HG03135 (cell line): ENCODE measurements at regions not wholly inside any gene's neighbourhood (a gene's known extent, or its start where the extent isn't known, plus 50 kb on each side); places are given as distances from the start of the nearest gene placed in this dataset.

Experiments used
- ATAC-seq: cut with Tn5 transposase; IDR thresholded peaks from one replicate; pipeline ENCODE4 v1.9.1; 2021; ENCODE audit warnings: mild to moderate bottlenecking, moderate library complexity; ENCODE audit not compliant: unreplicated experiment

DNA sequence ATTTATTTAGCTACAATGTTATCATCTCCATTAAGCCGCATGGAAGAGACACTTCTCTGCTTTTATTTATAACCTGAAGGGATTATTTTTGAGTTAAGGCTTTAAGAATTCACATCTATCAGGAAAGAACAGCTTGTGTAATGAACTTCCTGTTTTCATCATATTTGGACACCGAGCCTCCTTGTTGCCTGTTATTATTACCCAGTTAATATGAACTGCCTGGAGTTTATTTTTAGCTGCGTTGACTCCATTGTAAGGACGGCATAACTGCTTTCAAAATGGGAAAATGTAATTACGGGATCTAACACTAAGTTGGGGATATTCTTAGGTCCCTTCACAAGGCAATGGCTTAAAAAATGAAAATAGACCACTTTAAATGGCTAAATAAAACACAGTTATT, 89.0 kb upstream of the NR4A3 start:
- no peak for ATAC-seq

- ATAC-seq = no peak
Observed at GRCh38 chr9:99735041-99735440, 86.6 kb upstream of the NR4A3 start.

GRCh38 chr9:99736291-99736690, 85.4 kb upstream of the NR4A3 start:
- no peak for ATAC-seq

GRCh38 chr9:99737649-99738048, 84.0 kb upstream of the NR4A3 start:
- no peak for ATAC-seq

DNA sequence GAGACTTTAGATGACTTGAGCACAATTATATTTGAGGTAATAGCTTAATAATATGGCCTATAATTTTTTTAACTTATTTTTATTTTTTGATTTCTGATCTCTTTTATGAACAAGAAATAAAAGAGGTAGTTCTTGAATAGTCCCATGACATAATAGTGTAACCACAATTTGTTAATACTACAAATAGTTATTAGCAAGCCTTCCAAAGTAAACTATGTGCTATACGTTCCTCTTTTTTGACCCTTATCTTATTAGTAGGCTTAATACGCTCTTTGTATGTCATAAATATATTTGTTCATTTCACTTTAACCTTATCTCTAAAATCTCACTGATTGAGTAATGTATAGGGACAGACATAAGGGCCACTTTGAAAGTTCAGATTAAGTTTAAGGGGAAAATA, 78.7 kb upstream of the NR4A3 start:
- no peak for ATAC-seq

DNA sequence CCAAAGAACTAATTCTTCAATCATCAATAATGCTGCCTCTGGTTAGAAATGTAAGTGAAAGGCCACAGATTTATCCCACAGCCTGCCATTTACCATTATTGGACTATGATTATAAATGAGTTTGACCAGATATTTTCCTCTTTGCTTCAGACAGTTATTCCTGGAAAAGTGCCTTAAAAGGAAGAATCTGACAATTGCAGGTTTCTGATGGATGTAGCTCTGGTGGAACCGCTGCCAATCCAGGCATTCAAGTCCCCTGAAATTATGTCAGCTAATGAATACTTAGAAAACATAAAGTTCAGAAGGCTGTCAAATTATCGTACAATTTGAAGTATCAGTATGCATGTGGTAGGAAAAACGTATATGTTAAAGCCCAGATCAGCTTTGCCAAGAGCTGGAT, 78.2 kb upstream of the NR4A3 start:
- ATAC-seq = no peak

GRCh38 chr9:99744132-99744531, 77.6 kb upstream of the NR4A3 start:
- no peak for ATAC-seq

DNA sequence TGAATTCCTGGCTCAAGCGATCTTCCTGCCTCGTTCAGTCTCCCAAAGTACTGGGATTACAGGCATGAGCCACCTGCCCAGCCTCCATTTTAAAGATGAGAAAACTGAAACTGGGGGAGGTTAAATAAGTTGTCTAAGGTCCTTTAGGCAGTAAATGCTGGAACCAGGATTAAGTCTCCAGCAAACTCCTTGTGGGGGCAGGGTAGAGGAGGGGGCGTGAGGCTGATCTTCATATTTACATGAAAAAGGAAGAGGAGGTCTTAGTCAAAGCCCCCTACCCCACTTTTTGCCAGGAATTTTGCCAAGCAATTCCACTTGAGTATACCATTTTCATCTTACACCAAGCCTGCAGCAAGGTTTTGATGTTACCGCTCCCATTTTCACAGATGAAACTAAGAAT, 76.6 kb upstream of the NR4A3 start:
- no peak for ATAC-seq

DNA sequence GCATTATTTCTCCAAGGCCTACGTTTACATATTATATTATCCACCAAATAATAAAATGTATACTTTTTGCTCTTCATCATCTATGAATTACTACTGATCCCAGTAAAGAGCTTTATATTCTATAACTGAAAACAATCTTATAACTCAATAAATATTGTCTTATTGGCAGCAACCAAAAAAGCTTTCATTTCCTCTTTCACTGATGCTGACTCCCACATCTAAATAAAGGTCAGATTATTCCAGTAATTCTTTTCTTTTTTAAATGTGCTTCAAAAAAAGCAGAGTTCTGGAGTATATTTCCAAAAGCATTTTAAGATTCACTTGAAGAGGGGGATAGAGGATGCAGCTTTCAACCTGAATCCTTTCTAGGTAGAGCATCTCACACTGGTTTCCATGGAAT, 75.3 kb upstream of the NR4A3 start:
- no peak for ATAC-seq

- no peak for ATAC-seq
Observed at GRCh38 chr9:99748266-99748665, 73.4 kb upstream of the NR4A3 start.

DNA sequence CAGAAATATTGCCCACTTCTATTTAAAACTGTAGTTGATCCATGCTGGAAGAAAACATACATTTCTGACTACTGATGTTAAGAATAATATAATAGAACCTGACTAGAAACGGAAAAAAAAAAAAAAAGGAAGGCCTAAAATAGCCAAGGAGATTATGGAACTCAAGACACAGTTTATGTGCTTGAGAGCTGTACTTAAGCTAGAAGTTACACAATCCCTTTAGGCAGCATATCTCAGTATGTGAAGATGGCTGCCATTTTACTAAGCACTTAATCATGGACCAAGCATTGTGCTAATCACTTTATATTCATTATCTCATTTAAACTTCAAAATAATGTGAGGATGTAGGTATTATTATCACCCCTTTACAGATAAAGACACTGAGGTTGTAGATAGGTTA, 73.0 kb upstream of the NR4A3 start:
- ATAC-seq = no peak

GRCh38 chr9:99749641-99750040, 72.0 kb upstream of the NR4A3 start:
- no peak for ATAC-seq

- ATAC-seq = no peak
Observed at GRCh38 chr9:99750526-99750925, 71.2 kb upstream of the NR4A3 start.

DNA sequence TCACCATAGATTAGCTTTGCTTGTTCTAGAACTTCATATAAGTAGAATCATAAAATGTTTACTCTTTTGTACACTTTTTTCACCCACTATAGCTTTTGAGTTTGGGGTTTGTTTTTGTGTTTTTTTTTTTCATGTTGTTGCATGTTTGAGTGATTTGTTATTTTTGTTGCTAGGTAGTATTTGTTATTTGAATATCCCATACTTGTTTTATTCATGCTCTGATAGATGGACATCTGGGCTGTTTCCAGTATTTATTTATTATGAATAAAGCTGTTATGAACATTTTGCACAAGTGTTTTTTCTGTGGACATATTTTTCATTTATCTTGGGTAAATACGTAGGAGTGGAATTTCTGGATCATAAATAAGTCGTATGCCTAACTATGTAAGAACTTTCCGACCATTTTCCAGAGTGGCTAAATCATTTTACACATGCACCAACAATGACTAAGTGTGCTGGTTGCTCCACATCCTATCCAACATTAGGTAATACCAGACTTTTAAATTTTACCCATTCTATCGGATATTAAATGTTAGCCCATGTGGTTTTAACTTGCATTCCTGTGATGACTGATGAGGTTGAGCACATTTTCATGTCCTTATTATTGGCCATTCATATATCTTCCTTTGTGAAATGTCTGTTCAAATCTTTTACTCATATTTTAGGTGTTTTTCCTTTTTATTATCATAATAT, 69.1 kb upstream of the NR4A3 start:
- ATAC-seq = no peak

DNA sequence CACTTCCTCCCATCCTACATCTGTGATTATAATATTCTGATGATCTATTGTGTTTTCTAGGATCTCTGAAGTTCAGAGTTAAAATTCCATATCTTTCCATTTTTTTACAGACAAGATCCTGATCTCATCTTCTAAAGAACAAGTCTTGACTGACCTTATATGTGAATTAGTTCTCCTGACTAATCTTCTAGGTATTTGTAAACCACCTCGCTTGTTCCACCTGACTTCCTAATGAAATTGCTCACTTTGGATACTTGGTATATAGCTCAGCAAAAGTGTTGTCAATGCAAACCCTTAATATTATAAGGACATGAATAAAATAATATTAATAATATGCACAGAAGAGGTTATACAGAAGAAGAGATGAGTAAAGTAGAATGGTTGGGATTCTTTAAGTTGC, 68.2 kb upstream of the NR4A3 start:
- ATAC-seq = no peak

DNA sequence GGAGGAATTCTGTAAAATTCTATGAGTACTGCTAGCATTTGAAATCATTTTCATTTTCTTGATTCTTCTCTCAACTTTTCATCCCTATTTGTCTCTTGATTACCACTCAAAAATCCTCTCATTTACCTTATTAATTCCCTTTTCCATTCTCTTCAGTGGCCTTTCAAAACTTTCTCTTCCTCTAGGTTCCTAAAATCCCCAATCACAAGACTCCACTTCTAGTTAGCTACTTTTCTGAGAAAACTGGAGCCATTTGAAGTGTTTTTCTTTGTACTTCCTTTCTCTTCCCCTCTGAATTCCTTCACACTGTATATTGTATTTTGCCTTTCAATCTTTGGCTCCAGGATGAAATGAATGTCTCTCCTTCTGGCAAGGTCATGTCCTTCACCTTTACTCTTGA, 61.3 kb upstream of the NR4A3 start:
- no peak for ATAC-seq

DNA sequence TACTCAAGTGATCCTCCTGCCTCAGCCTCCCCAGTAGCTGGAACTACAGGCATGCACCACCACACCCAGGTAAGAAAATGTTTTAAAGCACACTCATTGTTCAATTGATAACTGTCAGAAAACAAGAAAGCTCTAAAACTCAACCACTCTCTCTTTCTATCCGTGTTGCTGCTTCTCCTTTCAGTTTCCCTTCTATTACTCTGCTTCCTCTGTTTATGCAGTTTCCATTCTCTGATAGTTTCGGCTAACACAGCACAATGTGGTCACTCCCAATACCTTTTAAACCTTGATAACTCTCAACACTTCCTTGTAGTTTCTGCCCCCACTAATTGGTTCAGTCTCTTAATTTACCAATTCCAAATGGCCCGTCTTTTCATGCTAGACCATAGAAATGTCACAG, 59.2 kb upstream of the NR4A3 start:
- ATAC-seq = peak; percentile 98
